D341Med (cell line): ENCODE measurements at regions not wholly inside any gene's neighbourhood (a gene's known extent, or its start where the extent isn't known, plus 50 kb on each side); places are given as distances from the start of the nearest gene placed in this dataset.
A peak's percentile ranks its signal among the peaks of the same experiment; 100 is the strongest.
"Not testable (repeated sequence)": the region's sequence is repeated elsewhere in the genome, so short reads cannot be mapped to it uniquely, and the experiment has no call there.

Experiments used
- DNase-seq: peaks from one replicate; pipeline ENCODE4 v3.0.0; 2012; ENCODE audit warnings: low spot score

DNA sequence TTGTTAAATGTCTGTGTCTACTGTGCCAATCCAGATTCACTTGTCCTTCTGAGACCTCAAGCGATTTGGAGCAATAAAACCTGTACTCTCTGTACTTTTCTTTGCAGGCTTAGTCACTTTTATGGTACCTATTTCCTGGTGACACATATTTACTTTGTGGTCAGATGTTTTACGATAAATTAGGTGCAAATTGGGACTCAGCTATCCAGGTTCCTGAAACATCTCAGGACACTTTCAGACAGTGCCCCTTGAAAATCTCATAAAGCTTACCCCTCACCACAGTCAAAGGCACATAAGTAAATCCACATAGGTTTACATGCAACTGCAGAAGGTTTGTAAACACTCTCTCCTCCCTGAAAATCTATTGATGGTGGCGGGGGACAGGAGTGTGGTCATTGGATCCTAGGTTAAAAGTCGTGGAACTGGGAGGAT is 438.8 kb downstream of the EFNB2 start:
- no peak for DNase-seq

DNA sequence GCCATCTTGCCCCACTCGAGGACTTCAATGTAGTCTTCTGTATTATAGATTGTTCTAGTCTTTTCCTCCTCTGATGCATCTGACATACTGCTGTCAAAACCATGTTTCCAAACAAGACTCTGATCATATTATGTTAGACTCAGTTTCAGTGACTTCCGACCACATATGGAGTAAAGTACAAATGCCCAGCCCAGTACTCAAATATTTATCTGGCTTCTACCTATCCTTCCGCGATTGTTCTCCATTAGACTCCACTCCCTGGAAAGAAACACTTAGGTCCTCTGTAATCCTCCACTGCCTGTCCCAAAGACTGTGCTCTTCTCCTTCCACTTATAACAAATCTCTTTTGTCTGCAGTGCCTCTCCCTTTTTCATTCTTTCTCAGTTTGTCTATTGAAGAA is 439.5 kb downstream of the EFNB2 start:
- no peak for DNase-seq

DNA sequence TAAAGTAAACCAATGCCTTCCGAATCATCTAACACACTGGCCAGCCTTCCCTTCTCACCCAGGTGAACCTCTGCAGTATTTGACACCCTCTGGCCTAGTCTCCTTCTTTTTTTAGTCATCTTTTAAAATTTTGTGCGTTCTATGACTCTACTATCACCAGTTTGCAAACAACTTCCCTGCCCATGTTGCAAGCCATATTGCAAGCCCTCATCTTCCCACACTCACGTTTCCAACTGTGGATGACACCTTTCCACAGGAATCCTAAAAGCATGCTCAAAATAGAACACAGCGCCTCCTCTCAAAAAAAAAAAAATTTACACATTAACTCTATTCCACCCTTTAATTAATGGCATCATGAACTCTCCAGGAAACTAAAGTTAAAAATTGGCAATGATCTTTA is 440.1 kb downstream of the EFNB2 start:
- DNase-seq: no peak

DNA sequence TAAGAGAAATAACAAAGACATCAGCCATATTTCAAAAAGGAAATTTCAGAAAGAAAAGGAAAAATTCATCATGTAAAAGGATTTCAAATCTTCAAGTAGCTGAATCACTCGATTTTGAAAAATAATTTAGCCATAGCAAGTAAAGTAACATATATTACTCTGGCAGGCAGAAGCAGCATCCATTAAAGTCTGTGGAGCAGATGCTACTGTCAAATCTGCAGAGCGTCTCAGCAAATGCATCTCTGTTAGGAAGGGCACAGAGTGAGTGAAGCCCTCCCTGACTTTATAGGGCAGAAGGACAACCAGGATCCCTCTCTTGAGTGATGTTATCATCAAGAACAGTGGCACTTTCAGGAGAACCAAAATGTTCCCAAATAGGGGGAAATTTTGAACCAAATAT is 445.5 kb downstream of the EFNB2 start:
- DNase-seq: no peak

DNA sequence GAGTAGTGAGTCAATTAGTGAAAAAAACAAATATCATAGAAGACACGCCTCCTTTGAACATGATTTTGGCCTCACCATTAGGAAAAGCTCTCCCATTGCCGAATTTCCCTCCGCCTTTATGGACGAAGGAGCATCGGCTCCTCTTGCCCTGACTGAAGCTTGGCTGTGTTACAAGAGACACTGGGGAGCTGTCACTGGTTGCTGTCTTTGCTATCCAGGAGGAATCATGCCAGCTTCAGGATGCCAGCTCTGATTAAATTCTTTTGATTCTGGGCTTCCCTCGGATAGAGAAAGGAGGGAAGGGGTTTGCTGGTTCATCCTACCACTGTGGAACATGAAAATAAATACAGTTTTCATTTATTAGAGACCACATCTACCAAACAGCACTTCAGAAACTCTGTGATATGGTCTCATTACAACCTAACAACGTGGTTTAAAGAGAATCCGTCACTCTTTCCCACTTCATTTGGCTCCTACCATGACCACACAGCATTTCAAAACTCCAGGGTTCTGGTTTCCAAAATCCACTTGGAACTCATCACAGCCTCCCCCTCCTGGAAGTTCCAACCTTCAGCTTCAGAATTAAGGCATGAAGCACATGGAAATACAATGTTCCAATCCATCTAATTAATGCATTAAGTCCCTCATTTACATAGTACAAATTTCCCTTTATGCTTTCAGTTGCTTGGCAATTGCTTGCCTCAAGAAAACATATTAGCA is 446.0 kb downstream of the EFNB2 start:
- no peak for DNase-seq

DNA sequence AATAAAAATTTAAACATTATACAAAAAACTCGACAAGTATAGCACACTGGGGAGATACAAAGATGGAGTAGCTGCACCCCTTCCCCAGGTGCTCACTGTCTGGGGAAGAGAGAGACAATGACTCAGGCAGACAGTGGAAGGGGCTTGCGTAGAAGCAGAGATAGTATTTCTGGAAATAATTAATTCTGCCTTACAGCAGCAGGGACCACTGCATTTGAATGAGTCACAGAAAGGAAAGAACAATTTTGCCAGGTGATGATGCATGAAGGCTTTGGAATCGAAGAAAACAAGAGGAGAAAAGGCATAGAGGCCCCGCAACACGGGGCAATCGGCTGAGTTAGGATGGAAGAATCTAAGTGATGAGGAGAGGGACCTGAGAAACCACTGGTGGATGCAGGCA is 447.4 kb downstream of the EFNB2 start:
- DNase-seq: no peak

DNA sequence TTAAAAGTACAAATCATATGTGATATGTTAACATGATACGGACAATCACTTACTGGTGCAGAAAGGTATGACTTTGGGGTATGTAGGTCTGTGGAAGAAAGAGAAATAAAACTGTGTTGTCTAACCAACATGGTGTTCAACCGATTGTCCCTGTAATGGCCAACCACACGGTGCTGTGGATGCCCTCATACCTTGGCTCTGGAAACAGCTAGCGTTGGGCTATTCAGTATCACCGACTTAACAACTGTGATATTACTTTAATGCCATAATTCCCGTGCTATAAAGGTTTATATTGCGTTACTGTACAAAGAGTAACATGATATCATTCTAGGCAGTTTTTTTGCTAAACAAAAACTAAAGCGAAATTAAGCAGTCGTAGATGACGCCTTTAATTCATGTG is 448.3 kb downstream of the EFNB2 start:
- no peak for DNase-seq

DNA sequence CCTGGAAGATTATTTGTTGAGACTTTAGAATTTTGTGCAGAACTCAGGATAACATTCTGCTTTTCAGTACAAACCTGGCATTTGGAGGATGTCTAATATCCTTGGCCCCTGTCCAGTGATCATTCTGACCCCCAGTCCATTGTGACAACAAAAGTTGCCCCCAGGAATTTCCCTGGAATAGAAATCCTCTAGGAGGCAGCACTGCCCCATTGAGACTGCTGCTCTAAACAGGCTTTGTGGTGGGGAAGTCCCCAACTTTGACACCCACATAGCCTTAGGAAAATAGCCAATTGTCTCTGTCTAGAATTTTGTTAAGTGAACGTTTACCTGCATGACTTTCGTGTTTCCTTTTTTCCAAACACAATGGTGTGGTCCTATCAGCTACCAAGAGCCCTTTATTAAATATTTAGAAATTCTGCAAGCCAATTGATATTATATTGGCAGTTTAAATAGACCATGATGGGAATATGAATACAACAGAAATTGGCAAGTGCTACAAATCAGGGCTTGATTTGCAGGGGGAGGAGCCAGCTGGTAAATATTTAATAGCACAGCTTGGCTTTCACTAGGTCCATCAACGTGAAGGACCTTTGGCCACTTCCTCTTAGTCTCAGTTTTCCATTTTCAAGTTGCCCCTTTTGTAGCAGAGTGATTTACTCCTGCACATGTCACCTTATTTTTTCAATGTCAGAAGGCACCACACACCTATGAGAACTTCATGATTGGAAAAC is 451.7 kb downstream of the EFNB2 start:
- DNase-seq: no peak

DNA sequence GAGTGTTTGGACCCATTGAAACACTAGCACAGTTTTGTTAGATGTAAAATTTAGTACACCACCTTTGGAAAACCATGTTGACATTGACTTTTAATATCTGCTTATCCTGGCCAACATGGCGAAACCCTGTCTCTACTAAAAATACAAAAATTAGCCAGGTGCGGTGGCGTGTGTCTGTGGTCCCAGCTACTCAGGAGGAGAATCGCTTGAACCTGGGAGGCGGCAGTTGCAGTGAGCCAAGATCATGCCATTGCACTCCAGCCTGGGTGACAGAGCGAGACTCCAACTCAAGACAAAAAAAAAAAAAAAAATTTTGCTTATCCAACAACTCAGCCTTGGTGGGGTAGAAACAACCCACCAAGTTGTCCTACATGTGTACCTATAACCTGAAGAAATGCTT is 454.2 kb downstream of the EFNB2 start:
- DNase-seq: not testable (repeated sequence)

DNA sequence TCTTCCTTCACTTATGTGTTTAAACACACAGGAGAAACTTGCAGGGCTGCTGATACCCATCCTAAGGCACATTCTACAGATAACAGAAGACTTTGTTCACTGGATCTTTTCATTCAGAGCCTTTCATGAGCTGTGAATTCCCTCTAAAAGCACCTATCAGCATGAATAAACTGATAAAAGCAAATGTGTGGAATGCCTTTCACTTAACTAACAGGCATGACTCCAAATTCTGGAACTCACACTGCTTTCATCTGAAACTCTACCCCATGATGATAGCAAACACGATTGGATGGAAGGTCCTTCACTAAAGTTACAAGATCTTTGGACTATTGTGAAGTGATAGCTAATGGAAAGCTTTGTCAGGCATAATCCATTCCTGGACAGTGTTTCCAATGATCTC is 457.3 kb downstream of the EFNB2 start:
- no peak for DNase-seq

DNA sequence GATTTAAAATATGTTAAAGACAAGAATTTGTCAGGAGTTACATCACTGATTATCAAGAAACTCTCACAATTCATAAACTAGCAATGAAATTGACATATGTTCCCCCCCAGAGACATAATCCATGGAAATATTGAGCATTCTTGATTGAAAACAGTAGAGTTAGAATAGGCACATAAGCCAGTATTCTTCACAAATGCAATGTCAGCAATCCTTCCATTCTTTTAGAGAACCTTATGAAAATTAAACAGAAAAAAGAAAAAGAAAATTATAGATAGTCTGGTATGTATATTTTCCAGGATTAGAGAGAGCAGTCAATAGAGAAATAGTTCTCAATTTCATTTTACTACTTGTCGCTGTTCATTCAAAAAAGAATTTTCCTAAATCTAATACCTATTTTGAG is 458.4 kb downstream of the EFNB2 start:
- no peak for DNase-seq

DNA sequence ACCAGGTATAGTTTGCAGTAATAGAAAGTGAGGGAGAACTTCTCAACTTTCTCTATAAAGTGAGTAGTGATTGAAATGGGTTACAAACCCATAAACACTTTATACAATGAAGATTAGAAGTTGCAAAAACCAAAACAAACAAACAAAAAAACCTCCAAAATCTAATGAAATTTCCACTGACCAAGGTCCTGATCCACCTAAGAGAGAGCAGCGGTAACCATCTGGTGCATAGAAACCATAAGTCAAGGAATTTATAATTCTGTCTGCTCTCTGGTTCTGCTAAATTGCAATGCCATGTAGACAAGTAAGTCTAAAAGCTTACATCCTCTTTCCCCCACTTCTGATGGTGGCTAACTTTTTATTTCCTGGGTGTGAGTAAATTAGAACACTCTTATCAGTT is 463.4 kb downstream of the EFNB2 start:
- DNase-seq: no peak

DNA sequence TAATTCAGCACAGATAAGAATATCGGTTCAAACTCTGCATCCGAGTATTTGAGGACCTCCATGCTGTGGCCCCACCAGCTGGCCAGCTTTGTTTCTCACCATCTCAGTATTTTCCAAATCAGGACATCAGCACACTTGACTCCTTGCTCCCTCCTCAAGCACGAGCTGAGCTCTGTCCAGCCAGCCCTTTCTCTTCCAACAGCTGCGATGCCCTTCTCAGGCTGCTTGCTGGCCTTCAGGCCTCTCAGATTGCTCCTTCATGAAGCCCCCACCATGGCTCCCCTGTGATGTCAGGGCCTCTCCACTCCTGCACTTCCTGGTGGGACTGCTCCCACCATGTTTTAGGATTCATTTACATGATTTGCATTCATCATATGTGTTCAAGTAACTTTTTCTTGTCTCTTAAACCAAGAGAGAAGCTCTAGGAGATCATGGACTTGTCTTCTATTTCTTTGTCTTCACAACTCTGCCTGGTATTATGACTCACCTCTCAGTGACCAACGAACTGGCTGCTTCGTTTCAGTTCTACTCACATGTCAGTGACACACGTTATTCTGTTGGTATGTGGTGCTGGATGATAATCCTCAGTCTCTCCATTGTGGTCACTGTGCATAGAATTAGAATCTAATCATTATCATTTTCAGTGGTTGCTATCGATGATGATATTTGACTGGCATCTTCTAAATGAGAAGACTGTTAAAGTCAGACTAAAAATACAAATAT is 471.7 kb downstream of the EFNB2 start:
- no peak for DNase-seq

DNA sequence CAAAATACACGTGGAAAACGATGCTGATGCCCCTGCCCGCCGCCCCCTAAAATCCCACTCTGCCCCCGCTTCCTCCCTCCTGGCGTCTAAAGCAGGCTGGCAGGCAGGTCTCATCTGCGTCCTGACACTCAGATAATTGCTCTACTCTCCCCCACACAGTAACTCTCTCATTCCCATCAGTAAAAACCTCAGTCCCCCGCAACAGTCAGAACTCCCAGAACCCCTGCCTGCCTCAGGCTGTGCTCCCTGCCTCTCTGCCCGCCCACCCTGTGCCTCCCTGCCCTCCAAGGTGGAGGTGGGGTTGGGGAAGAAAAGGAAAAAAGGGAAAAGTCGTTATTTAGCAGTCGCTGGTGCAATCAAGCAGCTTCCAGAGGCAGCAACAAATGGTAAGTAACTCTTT is 473.7 kb downstream of the EFNB2 start:
- no peak for DNase-seq

DNA sequence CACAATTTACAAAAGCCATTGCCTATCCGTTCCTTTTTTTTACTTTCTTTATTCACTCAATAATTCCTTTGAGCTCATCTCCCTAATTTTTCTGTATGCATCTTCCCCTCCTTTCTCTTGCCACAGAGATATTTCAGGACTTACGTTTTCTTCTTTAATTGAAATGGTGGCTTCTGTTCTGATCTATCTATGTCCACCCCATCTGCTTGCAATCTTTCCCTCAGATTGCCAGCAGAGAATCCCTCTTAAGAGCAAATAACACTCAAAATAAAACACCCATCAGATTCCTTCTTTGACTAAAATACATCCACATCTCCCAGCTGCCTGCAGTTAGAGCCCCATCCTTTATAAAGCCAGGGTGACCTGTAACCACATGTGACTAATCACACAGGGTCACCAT is 478.6 kb downstream of the EFNB2 start:
- DNase-seq: no peak

DNA sequence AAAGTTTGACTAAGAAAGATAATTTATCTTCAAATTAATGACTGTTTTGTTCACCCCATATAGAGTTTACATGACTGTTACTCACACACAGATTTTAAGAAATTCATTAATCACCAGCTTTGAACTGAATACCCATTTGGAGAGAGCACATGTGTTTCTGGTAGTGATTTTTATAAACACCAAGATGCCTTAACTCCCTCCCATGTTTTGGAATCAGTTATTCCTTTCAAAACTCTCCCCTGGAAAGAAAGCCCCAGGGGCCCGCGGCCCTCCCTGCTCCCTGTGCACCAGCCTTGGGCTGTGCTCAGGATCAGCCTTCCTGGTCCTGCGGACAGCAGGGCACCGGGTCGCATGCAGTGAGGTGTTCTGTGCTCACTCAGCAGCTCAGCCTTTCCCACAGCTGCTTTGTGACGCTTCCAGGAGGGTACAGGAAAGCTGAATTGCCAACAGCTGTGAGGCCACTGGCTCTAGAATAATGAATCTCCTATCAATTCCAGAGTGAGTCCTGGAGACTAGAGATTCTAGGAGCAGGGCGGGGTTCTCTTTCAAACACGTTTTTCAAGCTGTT is 483.2 kb downstream of the EFNB2 start:
- no peak for DNase-seq

DNA sequence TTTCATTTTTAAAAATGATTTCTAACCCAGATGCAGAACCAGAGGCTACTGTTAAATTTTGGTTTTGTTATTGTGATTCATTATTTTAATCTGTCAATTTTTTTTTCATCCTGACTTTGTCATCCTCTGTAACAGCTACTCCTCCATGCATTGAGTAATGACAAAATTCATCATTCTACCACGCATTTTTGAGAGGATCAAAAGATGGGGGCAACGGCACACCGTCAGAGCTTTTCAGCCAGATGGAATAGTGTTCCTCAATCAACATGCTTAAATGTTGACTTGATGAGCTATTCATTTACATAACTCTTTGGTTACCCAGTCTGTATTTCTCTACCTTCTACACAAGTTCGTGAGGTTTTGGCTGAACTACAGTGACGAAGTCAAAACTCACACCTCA is 486.3 kb downstream of the EFNB2 start:
- DNase-seq: no peak

DNA sequence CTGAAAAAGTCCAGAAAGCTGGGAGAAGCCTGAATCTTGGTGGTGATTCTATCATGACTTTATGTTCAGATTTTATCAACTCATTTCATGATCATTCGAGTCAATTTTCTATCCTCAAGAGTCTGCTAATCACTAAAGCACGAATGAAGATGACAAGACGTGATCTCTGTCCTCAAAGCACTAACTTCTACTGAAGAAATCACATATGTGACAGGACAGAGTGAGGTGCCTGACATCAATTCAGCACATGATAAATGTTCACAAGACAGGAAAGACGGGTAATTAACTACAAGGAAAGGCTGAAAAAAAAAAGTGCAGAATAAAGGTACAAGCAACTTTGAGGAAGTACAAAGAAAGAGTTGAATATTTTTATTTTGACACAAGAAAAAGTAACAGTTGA is 487.1 kb downstream of the EFNB2 start:
- DNase-seq: no peak

DNA sequence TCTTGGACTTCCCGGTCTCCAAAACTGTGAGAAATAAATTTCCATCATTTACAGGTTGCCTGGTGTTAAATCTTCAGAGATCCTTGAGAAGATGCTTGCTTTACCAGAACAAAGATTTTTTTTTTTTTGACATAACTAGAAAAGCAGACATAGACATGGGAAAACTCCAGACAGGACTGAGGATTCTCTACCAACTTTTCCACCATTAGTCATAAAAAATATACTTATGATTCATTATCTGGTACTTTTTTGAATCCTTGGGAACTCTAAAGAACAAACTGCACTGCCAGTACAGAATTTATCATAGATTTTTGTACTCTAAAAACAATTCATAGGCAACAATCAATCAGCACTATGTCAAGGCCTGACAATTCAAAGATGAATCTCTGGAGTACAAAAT is 487.6 kb downstream of the EFNB2 start:
- no peak for DNase-seq

DNA sequence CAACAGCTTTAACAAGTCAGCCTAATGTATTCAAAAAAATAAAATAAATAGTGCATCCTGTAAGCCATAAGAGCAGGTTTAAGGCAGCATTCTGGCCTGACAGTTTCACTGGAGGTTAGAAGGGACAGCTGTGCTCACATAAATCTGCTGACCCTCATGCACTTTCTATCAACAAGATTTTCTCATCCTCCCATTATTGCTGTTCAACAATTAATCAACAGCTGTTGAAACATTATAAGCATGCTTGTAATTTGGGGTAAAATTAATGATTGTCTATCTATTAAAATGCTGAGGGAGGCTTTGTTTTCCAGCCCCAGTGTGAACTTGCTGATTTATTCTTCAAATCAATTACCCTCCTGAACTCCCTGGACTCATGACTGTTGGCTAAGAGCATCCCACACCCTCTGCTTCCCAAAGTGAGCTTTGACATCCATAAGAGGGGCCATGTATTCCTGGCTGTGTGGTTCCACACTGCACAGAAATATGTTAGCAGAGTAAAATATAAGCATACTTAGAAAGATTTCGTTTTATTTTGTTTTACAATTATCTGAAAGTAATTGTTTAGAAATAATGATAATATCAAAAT is 492.4 kb downstream of the EFNB2 start:
- no peak for DNase-seq

DNA sequence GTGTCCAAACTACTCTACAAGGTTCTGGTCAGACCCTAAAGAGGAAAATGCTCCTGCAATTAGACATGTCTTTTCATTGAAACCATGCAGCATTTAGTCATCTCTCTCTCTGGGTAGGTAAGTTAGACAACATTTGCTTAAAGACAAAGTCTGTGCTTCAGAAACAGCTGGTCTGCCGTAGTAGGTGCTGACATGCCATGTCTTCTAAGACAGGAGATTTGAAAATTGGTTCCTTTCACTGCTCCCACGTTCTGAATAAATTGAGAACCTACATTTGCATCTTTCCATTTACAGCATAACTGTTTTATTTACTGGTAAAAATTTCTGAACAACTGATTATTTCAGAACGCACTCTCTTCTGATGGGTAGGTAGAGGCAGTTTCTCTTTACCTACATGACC is 494.0 kb downstream of the EFNB2 start:
- no peak for DNase-seq

DNA sequence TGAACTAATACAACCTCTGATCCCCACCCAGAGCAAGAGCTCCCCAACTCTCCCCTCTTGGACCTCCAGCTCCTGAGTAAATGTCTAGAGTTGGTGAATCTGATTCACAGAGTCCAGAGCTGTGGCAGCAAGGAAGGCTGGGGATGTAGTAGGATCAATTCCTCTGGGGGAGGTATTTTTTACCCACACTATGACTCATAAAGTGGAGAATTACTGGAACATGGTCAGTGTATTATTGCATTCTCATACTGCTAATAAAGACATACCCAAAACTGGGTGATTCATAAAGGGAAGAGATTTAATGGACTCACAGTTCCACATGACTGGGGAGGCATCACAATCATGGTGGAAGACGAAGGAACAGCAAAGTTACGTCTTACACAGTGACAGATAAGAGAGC is 496.7 kb downstream of the EFNB2 start:
- DNase-seq: no peak

DNA sequence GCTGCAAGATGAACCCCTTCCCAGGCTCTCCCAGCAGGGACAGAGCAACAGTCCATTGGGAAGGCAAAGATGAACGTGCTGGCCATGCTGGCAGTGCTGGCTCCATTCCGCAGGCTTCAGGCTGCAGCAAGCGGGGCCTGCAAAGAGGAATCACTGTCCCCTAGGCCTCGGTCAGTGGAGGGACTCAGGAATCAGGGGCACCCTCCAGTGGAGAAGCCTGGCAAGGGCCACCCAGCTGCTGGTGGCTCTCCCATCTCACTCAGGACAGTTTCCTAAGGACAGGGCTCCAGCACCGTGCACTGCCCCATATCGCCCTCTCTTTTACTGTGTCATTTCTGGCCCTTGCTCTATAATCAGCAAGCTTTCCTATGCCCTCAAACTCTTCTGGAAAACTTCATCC is 498.6 kb downstream of the EFNB2 start:
- peak; percentile 32 for DNase-seq
